ENCODE measurements at regions not wholly inside any gene's neighbourhood (a gene's known extent, or its start where the extent isn't known, plus 50 kb on each side); places are given as distances from the start of the nearest gene placed in this dataset.

GRCh38 chr5:36363101-36363500 is 61.4 kb upstream of the RANBP3L start:
- no peak for TF ChIP-seq EP300 (IDR thresholded peaks at IDR 0.05)
- TF ChIP-seq POLR2A (IDR thresholded peaks at IDR 0.05): no peak
- no peak for TF ChIP-seq CTCF (IDR thresholded peaks at IDR 0.05)
- H3K27me3 ChIP-seq: no peaks in the 10 kb centered on the region
- H3K27ac ChIP-seq: no peak overlapping the region
- H3K4me1 ChIP-seq: peaks cover 0 to 48% (median 3%) of the 10 kb centered on the region in 4 donors
- no peak for DNase-seq (ENCODE audit: low spot score in 2 of 2)
- no peaks in the 10 kb centered on the region for H3K9me3 ChIP-seq
- no peak overlapping the region for H3K4me3 ChIP-seq
- no peaks in the 10 kb centered on the region for H3K36me3 ChIP-seq
- WGBS, 2 donors: 90 to 100% methylated on average over 1 of the region's 1 CpG

GRCh38 chr5:36363744-36364143 is 62.0 kb upstream of the RANBP3L start:
- H3K27me3 ChIP-seq: no peaks in the 10 kb centered on the region
- no peaks in the 10 kb centered on the region for H3K36me3 ChIP-seq
- H3K9me3 ChIP-seq: no peaks in the 10 kb centered on the region
- H3K27ac ChIP-seq: no peak overlapping the region
- no peak overlapping the region for H3K4me3 ChIP-seq
- TF ChIP-seq EP300 (IDR thresholded peaks at IDR 0.05) (no peak), POLR2A (IDR thresholded peaks at IDR 0.05) (no peak), CTCF (IDR thresholded peaks at IDR 0.05) (no peak)
- H3K4me1 ChIP-seq: peaks cover 0 to 50% (median 3%) of the 10 kb centered on the region in 4 donors
- WGBS, 2 donors: 57 to 68% methylated on average over 2 of the region's 2 CpGs
- DNase-seq (ENCODE audit: low spot score in 2 of 2): no peak

- H3K36me3 ChIP-seq: no peaks in the 10 kb centered on the region
- peaks cover 0 to 42% (median 1%) of the 10 kb centered on the region in 4 donors for H3K4me1 ChIP-seq
- H3K4me3 ChIP-seq: no peak overlapping the region
- TF ChIP-seq POLR2A (IDR thresholded peaks at IDR 0.05) (no peak), CTCF (IDR thresholded peaks at IDR 0.05) (no peak), EP300 (IDR thresholded peaks at IDR 0.05) (no peak)
- no peaks in the 10 kb centered on the region for H3K9me3 ChIP-seq
- H3K27me3 ChIP-seq: no peaks in the 10 kb centered on the region
- no peak for DNase-seq (ENCODE audit: low spot score in 2 of 2)
- no peak overlapping the region for H3K27ac ChIP-seq
- 56 to 59% methylated on average over 4 of the region's 4 CpGs for WGBS, 2 donors
Measured at GRCh38 chr5:36364473-36364872, 62.8 kb upstream of the RANBP3L start.

- Histone ChIP-seq H3K9me3 (no peaks in the 10 kb centered on the region), H3K36me3 (no peaks in the 10 kb centered on the region), H3K27me3 (no peaks in the 10 kb centered on the region), H3K27ac (no peak overlapping the region), H3K4me1 (peaks cover 0 to 31% (median 0%) of the 10 kb centered on the region in 4 donors), H3K4me3 (no peak overlapping the region)
- TF ChIP-seq CTCF (IDR thresholded peaks at IDR 0.05): no peak
- no peak for TF ChIP-seq EP300 (IDR thresholded peaks at IDR 0.05)
- TF ChIP-seq POLR2A (IDR thresholded peaks at IDR 0.05): no peak
- no peak for DNase-seq (ENCODE audit: low spot score in 2 of 2)
- WGBS, 2 donors: 56 to 60% methylated on average over 1 of the region's 1 CpG
Measured at GRCh38 chr5:36365896-36366295, 64.2 kb upstream of the RANBP3L start.

- Histone ChIP-seq H3K27me3 (no peaks in the 10 kb centered on the region), H3K4me3 (no peak overlapping the region), H3K36me3 (no peaks in the 10 kb centered on the region), H3K9me3 (no peaks in the 10 kb centered on the region), H3K4me1 (peaks cover 0 to 31% (median 0%) of the 10 kb centered on the region in 4 donors), H3K27ac (no peak overlapping the region)
- TF ChIP-seq POLR2A (IDR thresholded peaks at IDR 0.05) (no peak), CTCF (IDR thresholded peaks at IDR 0.05) (no peak), EP300 (IDR thresholded peaks at IDR 0.05) (no peak)
- no peak for DNase-seq (ENCODE audit: low spot score in 2 of 2)
- 13 to 18% methylated on average over 1 of the region's 1 CpG for WGBS, 2 donors
Measured at GRCh38 chr5:36366883-36367282, 65.2 kb upstream of the RANBP3L start.

All from tibial nerve (tissue), 4 donors.